NOMO-1 treated with DMSO at 0.1 percent for 48 hours (cell line): ENCODE measurements at regions not wholly inside any gene's neighbourhood (a gene's known extent, or its start where the extent isn't known, plus 50 kb on each side); places are given as distances from the start of the nearest gene placed in this dataset.
"Not testable (repeated sequence)": the region's sequence is repeated elsewhere in the genome, so short reads cannot be mapped to it uniquely, and the experiment has no call there.

ENCODE experiments used
- DNase-seq: peaks from one replicate; lab custom pipeline; 2025; ENCODE audit not compliant: unreplicated experiment; lab: John Stamatoyannopoulos, UW

DNA sequence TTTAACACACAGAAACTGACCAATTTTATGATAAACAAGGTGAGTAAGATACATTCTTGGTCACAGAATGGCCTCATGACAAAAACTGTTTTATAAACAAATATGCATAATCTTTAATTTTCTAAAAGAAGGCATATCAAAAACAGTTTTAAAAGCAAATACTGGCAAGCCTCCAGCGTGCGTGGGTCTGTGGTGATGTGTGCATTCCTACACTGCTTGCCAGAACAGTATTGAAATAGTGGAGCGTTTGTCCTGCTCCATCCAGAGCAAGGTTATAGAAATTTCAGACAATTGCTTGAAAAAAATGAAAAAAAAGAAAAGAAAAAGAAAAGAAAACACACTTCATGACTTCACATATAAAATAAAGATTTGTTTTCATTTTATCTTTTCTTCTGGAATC lies 140.9 kb downstream of the MZT1 start:
- no peak for DNase-seq

DNA sequence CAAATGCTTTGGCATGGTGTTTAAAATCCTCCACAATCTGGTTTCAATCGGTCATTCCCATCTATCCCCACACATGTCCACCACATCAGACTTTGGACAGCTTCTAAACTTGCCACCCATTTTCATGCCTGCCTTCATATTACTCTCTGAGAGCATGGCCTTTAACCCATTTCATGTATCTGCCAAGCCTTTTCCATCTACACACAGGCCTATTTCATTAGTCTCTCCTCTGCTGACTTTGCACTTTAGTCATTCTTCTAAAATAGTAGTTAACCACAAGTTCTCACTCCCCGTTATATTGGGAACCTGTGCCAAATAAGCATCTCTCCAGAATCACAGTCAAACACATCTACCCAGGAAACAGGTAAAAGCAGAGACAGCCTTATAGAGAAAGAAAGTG lies 142.2 kb downstream of the MZT1 start:
- no peak for DNase-seq

DNA sequence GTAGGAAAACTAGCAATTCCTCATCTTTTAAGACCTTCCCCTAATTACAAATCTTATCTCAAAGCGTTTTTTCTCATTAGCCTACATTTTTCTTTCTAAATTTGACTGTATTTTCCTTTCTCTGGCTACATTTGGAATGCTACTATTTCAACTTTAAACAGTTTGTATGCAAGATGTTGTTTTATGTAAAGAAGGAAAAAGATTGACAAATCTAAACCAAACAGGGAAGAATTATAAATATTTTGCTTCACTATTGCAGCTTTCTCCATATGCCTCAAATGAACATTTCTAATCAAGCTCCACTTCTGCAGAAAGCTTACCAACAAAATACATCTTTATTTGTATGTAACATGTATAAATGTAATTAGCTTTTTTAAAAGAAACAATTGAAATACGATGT lies 156.2 kb downstream of the MZT1 start:
- no peak for DNase-seq

DNA sequence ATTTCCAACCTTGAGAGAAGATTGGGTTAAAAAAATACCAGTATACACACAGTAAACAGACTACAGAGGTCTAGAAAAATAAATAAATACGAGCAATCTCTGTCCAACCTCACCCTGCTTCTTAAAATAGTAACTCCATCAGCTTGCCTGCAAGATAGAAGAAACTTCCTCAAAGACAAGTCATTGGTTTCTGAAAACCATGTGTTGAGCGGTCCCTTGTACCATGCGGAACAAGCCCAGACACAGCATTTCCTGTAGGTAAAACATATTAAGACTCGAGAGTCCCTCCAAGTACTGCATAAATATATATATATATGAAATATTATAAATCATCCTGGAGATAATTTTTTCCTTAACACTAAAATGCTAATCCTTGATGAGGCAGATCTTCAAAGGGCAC lies 157.4 kb downstream of the MZT1 start:
- peak; percentile 30 for DNase-seq

DNA sequence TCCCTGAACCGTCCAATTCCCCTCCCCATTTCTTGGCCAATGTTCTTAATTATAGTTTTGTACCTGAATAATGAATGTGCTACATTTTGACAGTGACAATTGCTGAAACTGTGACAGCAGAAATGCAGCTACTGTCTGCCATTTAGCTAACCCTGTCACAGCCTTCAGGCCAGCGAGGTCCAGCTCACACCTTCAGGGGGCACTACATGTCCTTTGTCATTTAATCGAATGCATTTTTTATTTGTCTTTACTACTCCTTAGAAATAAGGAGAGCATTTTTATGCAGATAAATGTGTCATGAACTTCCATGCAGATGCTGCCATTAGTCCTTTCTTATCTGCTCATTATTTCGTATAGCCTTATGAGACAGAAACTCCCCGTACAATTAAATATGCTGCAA lies 159.9 kb downstream of the MZT1 start:
- DNase-seq = no peak

DNA sequence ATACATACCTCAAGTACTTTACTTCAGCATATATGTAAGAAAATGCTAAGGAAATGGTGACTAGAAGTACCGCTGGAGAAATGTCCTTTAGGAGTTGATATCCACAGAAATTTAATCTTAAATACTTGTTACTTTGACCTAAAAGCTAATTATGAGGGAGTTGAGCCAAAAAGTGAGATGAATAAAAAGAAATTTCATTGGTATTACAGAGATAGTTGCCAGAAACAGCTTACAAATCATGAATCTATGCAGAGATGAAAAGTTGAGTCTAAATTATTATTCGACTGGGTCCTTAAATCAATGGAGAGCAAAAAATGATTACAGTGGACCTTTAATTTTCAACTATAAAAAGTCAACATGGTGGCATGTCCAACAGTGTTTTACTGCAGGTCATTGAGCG lies 160.9 kb downstream of the MZT1 start:
- DNase-seq = no peak

DNA sequence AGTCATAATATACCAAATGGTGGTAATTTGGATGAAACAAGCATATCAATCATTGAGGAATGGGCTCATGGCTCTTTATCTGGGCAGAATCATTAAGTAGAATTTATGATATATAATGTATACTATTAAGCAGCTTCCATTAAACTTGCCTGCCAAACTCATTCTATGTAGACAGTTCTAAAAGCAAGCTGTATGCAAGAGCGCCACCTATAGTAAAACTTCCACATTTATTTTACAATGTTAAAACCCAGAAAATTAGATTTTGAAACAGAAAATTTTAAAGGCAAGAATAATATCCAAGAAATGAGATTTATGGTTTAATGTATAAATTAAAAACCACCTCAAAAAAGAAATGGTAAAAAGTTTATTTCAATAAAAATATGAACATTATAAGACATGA lies 161.5 kb downstream of the MZT1 start:
- DNase-seq = peak; percentile 36

DNA sequence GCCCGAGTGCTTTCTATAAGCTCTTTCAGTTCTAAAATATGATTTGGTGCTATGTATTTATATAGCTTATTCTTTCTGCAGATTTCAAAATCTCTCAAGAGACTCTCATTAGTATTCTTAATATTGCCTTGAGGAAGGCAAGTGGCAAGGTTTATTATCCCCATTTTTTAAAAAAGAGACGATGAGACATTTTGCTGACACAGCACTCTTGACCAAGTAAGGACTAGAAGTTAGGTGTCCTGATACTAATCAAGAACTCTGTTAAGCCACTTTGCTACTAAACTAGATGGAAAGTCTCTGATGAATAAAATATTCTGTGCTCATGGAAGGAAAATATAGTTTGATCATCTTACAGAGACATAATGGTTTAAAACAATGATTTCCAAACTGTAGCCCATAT lies 164.7 kb downstream of the MZT1 start:
- DNase-seq = no peak

DNA sequence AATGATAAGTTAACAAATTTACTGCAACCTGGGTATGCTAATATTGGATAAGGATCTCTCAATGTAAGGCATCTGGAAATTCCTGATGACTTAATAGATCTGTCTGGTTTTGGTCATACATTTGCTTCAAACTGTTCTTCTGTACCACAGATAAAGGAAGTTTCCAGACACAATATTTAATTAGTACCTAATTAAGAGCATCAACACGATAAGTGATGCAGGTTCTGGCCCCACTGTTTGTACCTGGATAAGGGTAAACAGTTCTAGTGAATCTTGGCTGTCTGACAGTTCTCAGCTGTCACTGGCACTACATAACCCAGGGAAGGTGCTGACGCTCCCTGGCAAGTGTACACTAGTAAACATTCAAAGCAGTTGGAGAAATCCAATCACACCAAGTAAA lies 165.6 kb downstream of the MZT1 start:
- no peak for DNase-seq

DNA sequence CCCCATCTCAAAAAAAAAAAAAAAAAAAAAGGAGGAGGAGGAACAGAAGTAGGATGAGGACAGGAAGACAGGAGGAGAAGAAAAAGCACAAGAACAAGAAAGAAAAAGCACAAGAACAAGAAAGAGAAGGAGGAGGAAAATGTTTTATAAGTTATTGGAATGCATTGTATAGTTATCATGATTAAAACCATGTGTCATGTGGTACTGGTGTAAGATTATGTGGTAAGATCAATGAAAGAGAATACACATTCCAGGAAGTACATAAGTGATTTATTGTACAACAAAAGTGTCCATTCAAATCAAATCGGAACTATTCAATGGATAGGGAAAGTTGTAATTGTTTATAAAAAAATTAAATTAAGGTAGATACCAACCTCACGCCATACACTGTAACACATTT lies 167.7 kb downstream of the MZT1 start:
- DNase-seq = no peak

DNA sequence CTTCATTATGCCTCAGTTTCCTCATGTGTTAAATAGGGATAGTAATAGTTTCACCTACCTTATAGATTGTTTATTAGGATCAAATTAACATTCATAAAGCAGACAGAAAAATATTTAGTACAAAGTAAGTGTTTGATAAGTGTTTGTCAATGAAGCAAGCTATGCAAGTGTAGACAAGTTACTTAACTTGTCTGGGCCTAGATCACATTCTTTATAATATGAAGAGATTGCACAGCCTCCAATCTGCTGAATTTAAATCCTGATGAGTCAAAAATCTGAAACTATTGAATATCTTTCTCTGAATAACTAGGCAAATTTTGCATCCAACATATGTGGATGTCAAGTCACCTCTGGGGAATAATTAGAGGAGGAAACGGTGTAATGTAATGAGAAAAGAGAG lies 170.5 kb downstream of the MZT1 start:
- DNase-seq = no peak

DNA sequence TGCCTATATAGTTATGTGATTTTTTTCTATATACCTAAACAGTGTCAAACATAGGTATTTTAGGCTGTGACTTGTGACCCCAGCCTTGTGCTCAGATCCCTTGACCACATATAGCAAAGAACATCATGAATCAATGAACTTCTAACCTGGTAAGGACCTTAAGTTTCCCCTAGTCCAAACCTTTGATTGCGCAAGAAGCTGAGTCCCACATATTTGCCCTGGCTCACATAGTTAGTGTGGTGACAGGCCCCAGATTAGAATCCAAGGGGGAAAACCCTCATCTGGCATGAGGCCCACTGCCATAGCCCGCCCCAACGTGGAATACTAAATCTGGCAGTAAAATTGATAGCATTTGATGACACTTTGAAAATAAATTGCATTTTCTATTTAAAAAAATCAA lies 171.8 kb downstream of the MZT1 start:
- no peak for DNase-seq

DNA sequence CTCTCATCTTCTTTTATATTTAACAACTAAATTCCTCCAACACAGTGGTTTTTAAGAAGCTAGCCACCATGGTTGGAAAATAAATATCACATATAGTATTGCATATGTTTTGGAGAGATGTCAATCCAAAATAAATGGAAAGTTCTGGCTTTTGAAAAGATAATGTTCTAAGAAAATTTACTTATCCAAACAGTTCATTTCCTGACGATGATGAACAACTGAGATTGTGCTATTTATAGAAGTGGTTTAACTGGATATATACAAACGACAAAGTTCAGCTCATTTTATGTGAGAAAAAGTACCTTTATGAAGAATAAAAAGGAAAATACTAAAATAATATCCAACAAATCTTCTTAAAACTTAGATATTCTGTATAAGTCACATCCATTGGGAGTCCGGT lies 174.7 kb downstream of the MZT1 start:
- DNase-seq = no peak

DNA sequence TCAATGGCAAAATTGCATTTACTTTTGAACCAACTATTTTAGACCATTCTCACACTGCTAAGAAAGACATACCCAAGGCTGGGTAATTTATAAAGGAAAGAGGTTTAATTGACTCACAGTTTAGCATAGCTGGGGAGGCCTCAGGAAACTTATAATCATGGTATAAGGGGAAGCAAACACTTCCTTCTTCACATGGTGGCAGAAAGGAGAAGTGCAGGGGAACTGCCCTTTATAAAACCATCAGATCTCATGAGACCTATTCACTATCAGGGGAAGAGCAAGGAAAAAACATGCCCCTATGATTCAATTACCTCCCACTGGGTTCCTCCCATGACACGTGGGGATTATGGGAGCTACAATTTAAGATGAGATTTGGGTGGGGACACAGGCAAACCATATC lies 181.5 kb downstream of the MZT1 start:
- DNase-seq = not testable (repeated sequence)

DNA sequence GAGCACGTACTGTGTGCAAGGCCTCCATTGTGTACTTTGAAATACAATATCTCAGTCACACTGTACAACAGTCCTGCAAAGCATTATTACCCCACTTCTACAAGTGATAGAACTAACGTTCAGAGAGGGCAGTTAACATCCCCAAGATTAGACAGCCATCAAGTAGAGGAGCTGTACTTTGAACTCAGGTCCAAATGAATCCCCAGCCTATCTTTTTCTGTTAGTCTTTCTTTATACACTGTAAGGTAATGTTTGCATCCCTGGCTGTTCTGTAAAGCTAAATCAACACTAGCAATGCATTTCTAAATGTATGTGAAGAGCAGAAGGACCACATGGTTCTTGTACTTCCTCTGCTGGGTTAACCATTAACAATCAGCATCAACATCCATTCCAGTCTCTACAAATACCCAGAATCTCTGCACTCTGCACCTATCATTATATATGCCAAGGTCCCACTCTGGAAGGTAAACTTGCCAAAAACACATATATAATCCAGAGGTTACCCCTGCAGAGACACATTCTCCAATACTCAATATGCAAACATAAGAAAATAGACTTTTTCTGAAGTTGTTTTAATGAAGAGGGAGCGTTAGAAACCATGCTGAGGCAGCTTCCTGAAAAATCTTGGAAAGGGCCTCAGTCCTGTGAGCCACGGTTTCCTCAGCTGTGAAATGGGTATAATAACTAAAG lies 182.3 kb downstream of the MZT1 start:
- DNase-seq = no peak

DNA sequence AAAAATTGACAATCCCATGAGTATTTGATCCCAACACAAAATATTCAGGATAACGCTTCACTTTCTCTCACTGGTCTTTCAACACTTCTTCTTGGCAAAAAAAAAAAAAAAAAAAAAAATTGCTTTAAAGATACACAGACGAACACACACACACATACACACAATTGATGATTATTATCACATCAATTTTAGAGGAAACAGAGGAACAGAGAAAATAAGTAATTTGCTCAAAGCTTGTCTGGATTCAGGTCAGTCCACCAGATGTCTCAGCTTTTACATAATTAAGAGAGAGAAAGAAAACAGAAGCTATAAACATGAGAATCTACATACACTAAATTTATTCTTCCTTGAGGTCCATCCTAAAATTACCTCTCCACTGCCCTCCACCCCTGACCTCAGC lies 183.4 kb downstream of the MZT1 start:
- no peak for DNase-seq

DNA sequence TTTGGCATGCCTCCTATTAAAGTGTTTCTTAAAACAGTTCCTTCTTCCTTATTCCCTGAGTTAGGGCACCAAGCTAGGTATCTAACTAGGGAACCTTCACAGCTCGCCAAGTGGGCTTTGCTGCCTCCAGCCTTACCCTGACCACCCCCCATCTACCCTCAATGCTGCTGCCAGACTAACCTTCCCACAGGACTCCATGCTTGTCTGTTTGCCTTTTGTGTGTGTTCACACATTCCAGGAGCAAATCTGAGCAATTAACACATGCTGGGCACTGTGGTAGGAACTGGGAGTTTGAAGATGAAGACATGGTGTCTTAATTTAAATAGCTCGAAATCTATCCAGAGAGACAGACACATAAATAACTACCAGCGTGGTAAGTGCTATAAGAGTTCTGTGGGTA lies 185.2 kb downstream of the MZT1 start:
- no peak for DNase-seq

DNA sequence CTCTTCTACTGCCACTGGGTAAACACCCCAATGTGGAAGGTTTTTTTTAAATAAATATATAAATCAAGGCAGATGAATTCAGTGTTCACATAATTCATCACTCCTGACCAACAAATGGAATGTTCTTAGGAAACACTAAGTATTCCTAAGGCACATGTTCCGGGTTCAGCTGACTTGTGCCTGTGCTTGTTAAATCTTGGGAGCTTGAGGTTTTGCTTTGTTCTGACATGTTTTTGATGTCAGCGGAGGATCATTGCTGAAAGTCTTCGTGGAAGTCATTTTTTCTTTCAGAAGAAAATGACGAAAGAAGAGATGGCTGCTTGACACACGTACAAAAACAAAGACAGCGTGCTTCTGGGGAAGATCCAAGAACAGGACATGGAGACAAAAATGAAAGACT lies 185.8 kb downstream of the MZT1 start:
- DNase-seq = no peak

DNA sequence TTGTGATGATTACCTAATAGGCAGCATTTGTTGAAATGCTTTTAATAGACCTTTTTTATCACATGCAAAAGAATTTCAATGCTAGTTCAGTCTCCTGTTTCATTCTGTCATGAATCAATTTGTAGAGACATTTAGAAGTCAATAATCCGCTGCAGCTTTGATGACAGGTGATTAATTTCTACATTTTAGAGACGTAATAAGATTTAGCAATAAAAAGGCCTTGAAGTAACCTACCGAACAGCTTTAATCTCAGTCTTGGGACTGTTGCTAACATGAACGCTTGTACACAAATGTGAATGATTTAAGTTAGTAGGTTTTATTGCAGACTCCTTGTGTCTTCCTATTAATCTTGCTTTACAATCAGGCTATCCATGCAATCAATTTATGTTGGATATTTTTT lies 186.5 kb downstream of the MZT1 start:
- DNase-seq = no peak

DNA sequence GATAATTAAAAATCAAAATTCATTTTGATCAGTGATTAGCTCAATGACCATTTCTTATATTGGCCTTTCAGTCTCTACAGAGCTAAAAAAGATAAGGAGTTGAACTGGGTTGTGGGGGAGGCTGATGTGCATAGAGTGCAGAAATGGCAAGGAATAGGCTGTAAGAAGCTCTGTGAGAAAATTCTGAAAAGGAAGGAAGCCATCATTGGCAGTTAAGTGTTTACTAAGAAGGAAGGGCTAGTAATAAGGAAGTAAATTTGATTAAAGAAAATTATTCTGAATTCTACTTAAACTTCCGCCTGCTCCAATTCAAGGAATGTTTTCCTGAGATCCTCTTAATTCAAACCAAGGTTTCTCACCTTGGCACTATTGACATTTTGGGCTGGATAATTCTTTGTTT lies 187.5 kb downstream of the MZT1 start:
- DNase-seq = no peak

DNA sequence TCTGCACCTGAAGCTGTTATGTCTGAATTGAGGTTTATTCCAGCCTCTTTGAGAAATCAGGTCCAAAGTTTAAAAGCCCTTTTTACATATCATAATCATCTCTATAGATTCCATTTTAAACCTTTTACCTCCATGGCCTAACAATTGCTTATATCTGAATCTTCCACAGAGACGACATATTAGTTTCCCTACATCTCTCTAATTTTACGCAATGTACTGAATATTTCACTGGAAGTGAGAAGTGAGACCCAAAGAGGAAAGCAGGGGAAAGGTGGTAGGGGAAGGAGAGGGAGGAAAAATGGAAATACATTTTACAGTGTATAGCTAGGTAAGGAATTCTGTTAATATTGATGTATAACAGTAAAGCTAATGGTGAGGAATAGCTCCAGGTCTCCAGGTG lies 189.6 kb downstream of the MZT1 start:
- DNase-seq = no peak

DNA sequence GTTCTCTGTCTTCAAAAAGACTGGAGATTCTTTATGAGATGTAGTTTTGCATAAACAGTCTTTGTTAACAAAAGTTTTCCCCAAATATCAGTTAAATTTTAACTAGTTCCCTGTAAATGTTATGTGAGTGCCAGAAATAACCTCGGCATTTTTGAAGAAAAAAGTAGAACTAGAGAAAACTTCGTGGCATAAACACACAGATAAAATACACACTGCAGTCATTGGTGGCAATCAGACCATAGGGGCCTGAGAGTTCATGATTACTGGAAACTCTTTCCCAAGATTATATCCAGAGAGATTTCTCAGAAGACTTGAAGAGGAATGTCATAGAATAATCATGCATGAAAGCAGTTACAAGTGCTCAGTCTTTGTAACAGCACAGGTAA lies 190.0 kb downstream of the MZT1 start:
- no peak for DNase-seq

DNA sequence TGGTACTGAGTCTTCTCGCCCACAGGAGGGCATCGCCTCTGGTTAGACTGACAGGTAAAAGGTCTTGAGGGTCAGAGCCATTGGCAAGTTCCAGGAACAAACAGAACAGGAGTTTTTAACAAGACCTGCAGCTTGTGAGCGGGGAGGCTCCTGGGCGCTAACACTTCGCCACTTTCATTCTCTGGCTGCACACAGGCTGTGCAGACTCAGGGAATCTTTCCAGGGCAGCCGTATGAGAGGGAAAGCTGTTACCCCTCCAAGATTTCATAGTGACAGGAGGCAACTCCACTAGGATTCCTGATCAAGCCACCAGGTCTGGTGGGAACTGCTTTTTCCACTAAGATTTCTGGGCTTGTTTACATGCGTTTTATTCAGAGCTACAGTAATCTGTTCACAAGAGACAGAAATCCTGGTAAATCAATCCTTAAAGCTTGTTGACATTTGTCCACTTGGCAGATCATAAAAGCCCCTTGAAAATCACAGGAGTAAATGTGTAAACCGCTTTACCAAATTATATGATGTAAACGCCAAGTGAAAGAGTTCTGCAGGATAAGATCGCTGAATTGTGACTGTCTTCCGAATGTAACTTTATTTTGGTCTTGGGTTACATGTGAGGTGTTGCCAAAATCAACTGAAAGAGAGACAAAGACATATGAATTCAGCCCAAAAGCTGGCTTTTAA lies 190.6 kb downstream of the MZT1 start:
- DNase-seq = no peak
